Ovary (tissue), 3 donors: ENCODE measurements at regions not wholly inside any gene's neighbourhood (a gene's known extent, or its start where the extent isn't known, plus 50 kb on each side); places are given as distances from the start of the nearest gene placed in this dataset.

ENCODE experiments used
- EP300 ChIP-seq: sonication (generic); formaldehyde crosslinking; IDR thresholded peaks from one replicate; pipeline ENCODE4 v1.6.1; 2017; ENCODE audit warnings: antibody characterized with exemption
- POLR2A ChIP-seq: fragments of 450-650 bp; IDR thresholded peaks from one replicate; pipeline ENCODE4 v1.6.1; 2017; ENCODE audit warnings: antibody characterized with exemption, mild to moderate bottlenecking, moderate library complexity
- TF ChIP-seq, protein P1 (sequence below), 3 donors: fragments of 450-650 bp in 2 of 3; fragments of 200-600 bp in 1 of 3; IDR thresholded peaks; one replicate each; pipeline versions ENCODE4 v1.5.1 to v1.8.0; 2016 to 2022; ENCODE audit warnings: antibody characterized with exemption in 3 of 3, mild to moderate bottlenecking in 1 of 3
- donor health status: DM: no; HTN: no; CAD: no.

DNA sequence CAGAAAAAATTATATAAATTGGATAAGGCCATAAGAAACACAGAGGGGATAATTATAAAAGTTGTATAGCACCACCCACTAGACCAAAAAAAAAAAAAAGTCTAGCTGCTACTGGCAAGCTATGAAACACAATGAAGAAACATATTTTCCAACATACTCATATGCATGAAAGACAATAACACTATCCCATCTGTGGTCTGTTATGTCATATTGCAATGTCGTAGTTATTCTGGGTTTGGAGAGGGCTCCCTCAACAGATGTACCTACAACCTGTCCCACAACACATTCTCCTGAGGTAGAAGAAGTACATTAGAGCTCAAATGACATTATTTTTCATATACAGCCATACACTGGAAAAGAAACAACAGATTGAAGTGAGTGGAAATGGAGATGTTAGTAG is 517.6 kb upstream of the ADGRL4 start:
- TF ChIP-seq POLR2A: no peak
- TF ChIP-seq, protein P1, sequence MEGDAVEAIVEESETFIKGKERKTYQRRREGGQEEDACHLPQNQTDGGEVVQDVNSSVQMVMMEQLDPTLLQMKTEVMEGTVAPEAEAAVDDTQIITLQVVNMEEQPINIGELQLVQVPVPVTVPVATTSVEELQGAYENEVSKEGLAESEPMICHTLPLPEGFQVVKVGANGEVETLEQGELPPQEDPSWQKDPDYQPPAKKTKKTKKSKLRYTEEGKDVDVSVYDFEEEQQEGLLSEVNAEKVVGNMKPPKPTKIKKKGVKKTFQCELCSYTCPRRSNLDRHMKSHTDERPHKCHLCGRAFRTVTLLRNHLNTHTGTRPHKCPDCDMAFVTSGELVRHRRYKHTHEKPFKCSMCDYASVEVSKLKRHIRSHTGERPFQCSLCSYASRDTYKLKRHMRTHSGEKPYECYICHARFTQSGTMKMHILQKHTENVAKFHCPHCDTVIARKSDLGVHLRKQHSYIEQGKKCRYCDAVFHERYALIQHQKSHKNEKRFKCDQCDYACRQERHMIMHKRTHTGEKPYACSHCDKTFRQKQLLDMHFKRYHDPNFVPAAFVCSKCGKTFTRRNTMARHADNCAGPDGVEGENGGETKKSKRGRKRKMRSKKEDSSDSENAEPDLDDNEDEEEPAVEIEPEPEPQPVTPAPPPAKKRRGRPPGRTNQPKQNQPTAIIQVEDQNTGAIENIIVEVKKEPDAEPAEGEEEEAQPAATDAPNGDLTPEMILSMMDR (IDR thresholded peaks at IDR 0.05): no peak
- TF ChIP-seq EP300: no peak
